A549 (cell line): ENCODE measurements at regions not wholly inside any gene's neighbourhood (a gene's known extent, or its start where the extent isn't known, plus 50 kb on each side); places are given as distances from the start of the nearest gene placed in this dataset.

Source experiments
- ATAC-seq, 2 experiments: fragments of 200-7000 bp in 1 of 2; fragments of >200 bp in 1 of 2; cut with Nextera tagmentation in 1 of 2; cut with Tn5 transposase in 1 of 2; 3 replicates each; pipeline versions ENCODE4 v1.8.0 to v1.9.1; 2018 to 2020; ENCODE audit warnings: mild to moderate bottlenecking in 1 of 2, moderate library complexity in 1 of 2
- CTCF ChIA-PET: fragments of 300-600 bp; sonication (Branson Sonifier 250); formaldehyde crosslinking; extraction: SDS; loops from one replicate; lab custom pipeline; 2021; ENCODE audit warnings: antibody characterized with exemption, inconsistent platforms; lab: Yijun Ruan, JAX
- POLR2A ChIA-PET: fragments of 350-600 bp; formaldehyde crosslinking; extraction: SDS; loops from one replicate; lab custom pipeline; 2021; ENCODE audit warnings: antibody characterized with exemption, inconsistent platforms; lab: Yijun Ruan, JAX
- DNase-seq, 2 experiments: peaks; one replicate each; pipeline versions ENCODE4 v3.0.0 to v3.0.0-alpha.2; 2011 to 2016; ENCODE audit warnings: low read depth in 1 of 2, low spot score in 1 of 2
- FAIRE-seq: peaks from 2 replicates; lab custom pipeline; 2011; peaks lifted over from hg19 to GRCh38; lab: Jason Lieb, UNC
- H3K27ac ChIP-seq, 2 experiments: fragments of >200 bp; sonication (Bioruptor Twin); formaldehyde crosslinking; 3 replicates each; pipeline ENCODE4 v1.5.1; 2016 to 2017
- H3K4me1 ChIP-seq: fragments of >200 bp; sonication (Bioruptor Twin); formaldehyde crosslinking; 3 replicates; pipeline ENCODE4 v1.6.1; 2016
- H3K4me2 ChIP-seq: fragments of >200 bp; sonication (Bioruptor Twin); formaldehyde crosslinking; 3 replicates; pipeline ENCODE4 v1.6.1; 2016
- H3K4me3 ChIP-seq: fragments of >200 bp; sonication (Bioruptor Twin); formaldehyde crosslinking; 3 replicates; pipeline ENCODE4 v1.5.1; 2016
- H3K9me3 ChIP-seq: fragments of >200 bp; sonication (Bioruptor Twin); formaldehyde crosslinking; 3 replicates; pipeline ENCODE4 v1.6.1; 2016
- BHLHE40 ChIP-seq: IDR thresholded peaks from 2 replicates; pipeline ENCODE4 v1.6.1; 2012; ENCODE audit warnings: low read depth, low read length, inconsistent platforms
- CBX2 ChIP-seq: fragments of 200-600 bp; sonication (generic); IDR thresholded peaks from 2 replicates; pipeline ENCODE4 v1.6.1; 2016; ENCODE audit warnings: low read depth, mild to moderate bottlenecking, borderline replicate concordance
- CHD2 ChIP-seq: fragments of 150-350 bp; IDR thresholded peaks from 2 replicates; pipeline ENCODE4 v1.6.1; 2014; ENCODE audit warnings: low read length; ENCODE audit not compliant: partially characterized antibody
- CHD4 ChIP-seq: fragments of 200-600 bp; sonication (generic); IDR thresholded peaks from 2 replicates; pipeline ENCODE4 v1.6.1; 2016; ENCODE audit warnings: antibody characterized with exemption, mild to moderate bottlenecking, borderline replicate concordance
- EHF ChIP-seq: fragments of 250-450 bp; sonication (Bioruptor Pico); IDR thresholded peaks from 2 replicates; pipeline ENCODE4 v1.5.0; 2020; ENCODE audit warnings: mild to moderate bottlenecking
- EP300 ChIP-seq, 2 experiments: fragments of >200 bp; sonication (Bioruptor Twin); formaldehyde crosslinking; IDR thresholded peaks; 2 replicates in 1 of 2; 3 replicates in 1 of 2; pipeline ENCODE4 v1.6.1; 2016 to 2017
- FOSL2 ChIP-seq, 2 experiments: fragments of 450-650 bp in 1 of 2; fragments of >200 bp in 1 of 2; sonication (Bioruptor Twin) in 1 of 2; formaldehyde crosslinking; IDR thresholded peaks; 2 replicates each; pipeline versions ENCODE4 v1.5.0 to v1.6.1; 2016 to 2020; ENCODE audit warnings: mild to moderate bottlenecking in 1 of 2, moderate library complexity in 1 of 2
- GATA3 ChIP-seq: IDR thresholded peaks from 2 replicates; pipeline ENCODE4 v1.6.1; 2012; ENCODE audit warnings: borderline replicate concordance
- HDAC2 ChIP-seq: fragments of 200-600 bp; sonication (generic); IDR thresholded peaks from 2 replicates; pipeline ENCODE4 v1.6.1; 2016
- HOXB13 ChIP-seq: fragments of 250-450 bp; sonication (Bioruptor Pico); IDR thresholded peaks from 2 replicates; pipeline ENCODE4 v1.5.0; 2020; ENCODE audit warnings: low read depth, mild to moderate bottlenecking, moderate library complexity
- HOXB5 ChIP-seq: fragments of 250-450 bp; sonication (Bioruptor Pico); IDR thresholded peaks from 2 replicates; pipeline ENCODE4 v1.5.0; 2020; ENCODE audit warnings: mild to moderate bottlenecking, moderate library complexity
- JUN ChIP-seq, 2 experiments: fragments of >200 bp; sonication (Bioruptor Twin); formaldehyde crosslinking; IDR thresholded peaks; 2 replicates in 1 of 2; 3 replicates in 1 of 2; pipeline ENCODE4 v1.6.1; 2016 to 2017
- MAFK ChIP-seq: fragments of 450-650 bp; IDR thresholded peaks from 2 replicates; pipeline ENCODE4 v1.6.1; 2014; ENCODE audit not compliant: partially characterized antibody
- MYC ChIP-seq: IDR thresholded peaks from 2 replicates; pipeline ENCODE4 v1.6.1; 2012; ENCODE audit warnings: mild to moderate bottlenecking, inconsistent platforms, low read length, improper control_type of control experiment, borderline replicate concordance
- POLR2AphosphoS2 ChIP-seq: conservative IDR thresholded peaks from 2 replicates; pipeline ENCODE4 v1.6.1; 2012; ENCODE audit warnings: low read length, improper control_type of control experiment, inconsistent platforms
- RARB ChIP-seq: fragments of 250-450 bp; sonication (Bioruptor Pico); IDR thresholded peaks from 2 replicates; pipeline ENCODE4 v1.8.0; 2021; ENCODE audit warnings: mild to moderate bottlenecking, moderate library complexity
- RNF2 ChIP-seq: fragments of 200-600 bp; sonication (generic); IDR thresholded peaks from 2 replicates; pipeline ENCODE4 v1.6.1; 2016; ENCODE audit warnings: low read depth, mild to moderate bottlenecking, antibody characterized with exemption, moderate library complexity, borderline replicate concordance
- SREBF2 ChIP-seq: fragments of 450-650 bp; IDR thresholded peaks from 2 replicates; pipeline ENCODE4 v1.6.1; 2014; ENCODE audit warnings: mild to moderate bottlenecking, moderate library complexity
- TP53 ChIP-seq: fragments of 250-450 bp; sonication (Bioruptor Pico); IDR thresholded peaks from 2 replicates; pipeline ENCODE4 v1.5.0; 2021; ENCODE audit warnings: mild to moderate bottlenecking, moderate library complexity
- ZC3H11A ChIP-seq: fragments of 450-650 bp; IDR thresholded peaks from 2 replicates; pipeline ENCODE4 v1.6.1; 2014; ENCODE audit warnings: antibody characterized with exemption, mild to moderate bottlenecking
- ZSCAN20 ChIP-seq: fragments of 250-450 bp; sonication (Bioruptor Pico); IDR thresholded peaks from 2 replicates; pipeline ENCODE4 v1.8.0; 2022; ENCODE audit warnings: mild to moderate bottlenecking, moderate library complexity
- WGBS: methylation state at CpG from one replicate; pipeline ENCODE4 v1.1.6; 2017; ENCODE audit errors: missing lambda C conversion rate; 5-methylcytosine and 5-hydroxymethylcytosine counted together
- TF ChIP-seq, protein P1 (sequence below): fragments of 250-450 bp; sonication (Bioruptor Pico); IDR thresholded peaks from 2 replicates; pipeline ENCODE4 v1.5.0; 2020; ENCODE audit warnings: low read depth, mild to moderate bottlenecking, moderate library complexity
- TF ChIP-seq, protein P2 (sequence below): fragments of 250-450 bp; sonication (Bioruptor Pico); IDR thresholded peaks from 2 replicates; pipeline ENCODE4 v1.5.0; 2021; ENCODE audit warnings: mild to moderate bottlenecking, moderate library complexity, borderline replicate concordance
- TF ChIP-seq, protein P3 (sequence below): fragments of 200-600 bp; sonication (generic); IDR thresholded peaks from 2 replicates; pipeline ENCODE4 v1.6.1; 2016; ENCODE audit warnings: antibody characterized with exemption, mild to moderate bottlenecking, moderate library complexity
- TF ChIP-seq, protein P4 (sequence below): IDR thresholded peaks from 2 replicates; pipeline ENCODE4 v1.6.1; 2012
- TF ChIP-seq, protein P5 (sequence below): fragments of 450-650 bp; IDR thresholded peaks from 2 replicates; pipeline ENCODE4 v1.6.1; 2014; ENCODE audit warnings: antibody characterized with exemption

DNA sequence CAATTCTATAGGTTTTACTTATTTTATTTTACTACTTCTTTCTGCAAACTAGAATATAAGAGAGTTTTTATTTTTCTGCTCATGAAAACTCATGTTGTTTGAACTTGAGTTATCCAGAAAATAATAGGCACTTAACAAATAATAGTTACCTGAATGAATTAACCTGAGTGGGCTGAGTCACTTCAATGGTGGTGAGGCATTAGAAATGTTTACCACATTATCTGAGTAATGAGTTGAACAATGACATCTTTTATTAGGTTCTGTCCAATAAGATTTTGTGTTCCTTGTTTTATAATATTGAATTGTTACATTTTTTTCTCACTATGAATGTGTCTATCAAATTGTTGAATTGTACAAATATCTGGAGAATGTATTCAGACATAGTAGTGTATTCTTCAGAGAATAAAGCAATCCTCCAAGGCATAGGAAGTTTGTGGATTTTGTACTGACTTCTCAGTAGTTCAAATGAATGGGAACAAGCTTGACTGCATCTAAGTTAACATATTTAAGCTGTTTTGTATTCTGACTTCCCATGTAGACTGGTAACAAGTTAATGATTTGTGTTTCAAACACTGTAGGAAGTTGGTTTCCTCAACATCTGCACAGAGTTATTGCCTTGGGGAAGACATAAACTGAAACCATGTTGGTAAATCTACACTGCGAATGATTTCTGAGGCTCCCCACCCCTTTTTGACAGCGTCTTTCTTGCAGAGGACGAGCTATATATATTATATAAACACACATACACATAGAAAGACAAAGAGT is 1808.9 kb upstream of the TENM3 start:
- ChIA-PET CTCF (interaction anchor here (0.6 kb wide), 1 partner anchor 82 kb away, joined by 3 read pairs; no protein-coding TSS in a partner anchor), POLR2A (no interaction called here)
- no peak for ATAC-seq
- no peak for DNase-seq
- no peak overlapping the region for H3K4me3 ChIP-seq
- no peaks in the 10 kb centered on the region for H3K9me3 ChIP-seq
- TF ChIP-seq HOXB5 (CRISPR knock-in tag) (no peak), SREBF2 (no peak), GATA3 (no peak), MAFK (no peak), RARB (CRISPR knock-in tag) (no peak), RNF2 (no peak), EHF (CRISPR knock-in tag) (no peak), ZSCAN20 (CRISPR knock-in tag) (no peak), TP53 (CRISPR knock-in tag) (no peak), CHD2 (no peak), MYC (no peak), BHLHE40 (no peak)
- TF ChIP-seq, protein P1, sequence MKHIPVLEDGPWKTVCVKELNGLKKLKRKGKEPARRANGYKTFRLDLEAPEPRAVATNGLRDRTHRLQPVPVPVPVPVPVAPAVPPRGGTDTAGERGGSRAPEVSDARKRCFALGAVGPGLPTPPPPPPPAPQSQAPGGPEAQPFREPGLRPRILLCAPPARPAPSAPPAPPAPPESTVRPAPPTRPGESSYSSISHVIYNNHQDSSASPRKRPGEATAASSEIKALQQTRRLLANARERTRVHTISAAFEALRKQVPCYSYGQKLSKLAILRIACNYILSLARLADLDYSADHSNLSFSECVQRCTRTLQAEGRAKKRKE (CRISPR knock-in tag): no peak
- TF ChIP-seq, all 56 proteins: peak for 0
- WGBS: 10% methylated on average over 3 of the region's 3 CpGs
- FAIRE-seq: no peak
- H3K4me1 ChIP-seq: no peaks in the 10 kb centered on the region
- H3K27ac ChIP-seq: no peak overlapping the region
- no peak overlapping the region for H3K4me2 ChIP-seq

DNA sequence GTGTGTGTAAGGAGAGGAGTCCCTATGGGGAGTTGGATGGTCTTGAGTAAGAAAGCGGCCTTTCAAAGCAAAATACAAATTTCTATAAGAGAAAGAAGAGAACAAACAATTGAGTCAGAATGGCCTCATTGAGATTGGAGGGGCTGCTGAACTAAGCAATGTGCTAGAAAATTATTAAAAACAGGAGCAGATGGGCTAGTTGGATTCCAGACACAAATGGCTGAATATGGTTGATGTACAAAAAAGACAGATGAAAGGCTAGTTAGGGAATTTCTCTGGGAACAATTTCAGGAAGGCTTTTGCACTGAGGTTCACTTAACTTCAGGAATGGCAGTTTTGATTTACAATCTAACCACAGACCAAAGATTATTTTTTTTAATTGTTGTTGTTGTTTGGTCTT is 1806.8 kb upstream of the TENM3 start:
- Histone ChIP-seq H3K4me1 (no peaks in the 10 kb centered on the region), H3K4me2 (no peak overlapping the region), H3K9me3 (no peaks in the 10 kb centered on the region), H3K4me3 (no peak overlapping the region), H3K27ac (no peak overlapping the region)
- ATAC-seq (no peak), FAIRE-seq (no peak), DNase-seq (no peak)
- POLR2A ChIA-PET: no interaction called here
- TF ChIP-seq FOSL2 (IDR thresholded peaks at IDR 0.05) (no peak), FOSL2 (CRISPR knock-in tag; IDR thresholded peaks at IDR 0.05) (no peak), ZC3H11A (no peak), POLR2AphosphoS2 (no peak), CBX2 (no peak)
- TF ChIP-seq, protein P2, sequence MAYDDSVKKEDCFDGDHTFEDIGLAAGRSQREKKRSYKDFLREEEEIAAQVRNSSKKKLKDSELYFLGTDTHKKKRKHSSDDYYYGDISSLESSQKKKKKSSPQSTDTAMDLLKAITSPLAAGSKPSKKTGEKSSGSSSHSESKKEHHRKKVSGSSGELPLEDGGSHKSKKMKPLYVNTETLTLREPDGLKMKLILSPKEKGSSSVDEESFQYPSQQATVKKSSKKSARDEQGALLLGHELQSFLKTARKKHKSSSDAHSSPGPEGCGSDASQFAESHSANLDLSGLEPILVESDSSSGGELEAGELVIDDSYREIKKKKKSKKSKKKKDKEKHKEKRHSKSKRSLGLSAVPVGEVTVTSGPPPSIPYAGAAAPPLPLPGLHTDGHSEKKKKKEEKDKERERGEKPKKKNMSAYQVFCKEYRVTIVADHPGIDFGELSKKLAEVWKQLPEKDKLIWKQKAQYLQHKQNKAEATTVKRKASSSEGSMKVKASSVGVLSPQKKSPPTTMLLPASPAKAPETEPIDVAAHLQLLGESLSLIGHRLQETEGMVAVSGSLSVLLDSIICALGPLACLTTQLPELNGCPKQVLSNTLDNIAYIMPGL (CRISPR knock-in tag): no peak
- 4% methylated on average over 1 of the region's 1 CpG for WGBS
- CTCF ChIA-PET: no interaction called here

DNA sequence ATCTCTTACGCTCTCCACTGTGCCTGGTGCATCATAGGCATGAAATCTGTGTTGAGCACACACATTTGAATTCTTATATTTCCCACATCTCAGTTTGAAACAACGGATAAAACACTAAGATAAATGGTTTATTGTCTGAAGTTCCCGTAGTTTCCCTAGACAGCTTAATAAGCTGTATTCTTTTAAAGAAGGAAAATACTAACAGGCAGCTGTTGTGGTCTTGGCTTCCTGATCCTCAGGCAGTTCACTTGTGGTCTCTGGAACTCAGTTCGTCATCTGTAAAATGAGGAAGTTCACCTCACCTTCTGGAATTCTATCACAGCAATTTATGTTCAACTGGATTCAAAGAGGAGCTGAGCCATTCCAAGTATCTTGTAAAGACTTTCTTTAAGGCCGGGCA is 1805.6 kb upstream of the TENM3 start:
- FAIRE-seq (no peak), DNase-seq (no peak)
- POLR2A ChIA-PET: no interaction called here
- TF ChIP-seq, protein P3, sequence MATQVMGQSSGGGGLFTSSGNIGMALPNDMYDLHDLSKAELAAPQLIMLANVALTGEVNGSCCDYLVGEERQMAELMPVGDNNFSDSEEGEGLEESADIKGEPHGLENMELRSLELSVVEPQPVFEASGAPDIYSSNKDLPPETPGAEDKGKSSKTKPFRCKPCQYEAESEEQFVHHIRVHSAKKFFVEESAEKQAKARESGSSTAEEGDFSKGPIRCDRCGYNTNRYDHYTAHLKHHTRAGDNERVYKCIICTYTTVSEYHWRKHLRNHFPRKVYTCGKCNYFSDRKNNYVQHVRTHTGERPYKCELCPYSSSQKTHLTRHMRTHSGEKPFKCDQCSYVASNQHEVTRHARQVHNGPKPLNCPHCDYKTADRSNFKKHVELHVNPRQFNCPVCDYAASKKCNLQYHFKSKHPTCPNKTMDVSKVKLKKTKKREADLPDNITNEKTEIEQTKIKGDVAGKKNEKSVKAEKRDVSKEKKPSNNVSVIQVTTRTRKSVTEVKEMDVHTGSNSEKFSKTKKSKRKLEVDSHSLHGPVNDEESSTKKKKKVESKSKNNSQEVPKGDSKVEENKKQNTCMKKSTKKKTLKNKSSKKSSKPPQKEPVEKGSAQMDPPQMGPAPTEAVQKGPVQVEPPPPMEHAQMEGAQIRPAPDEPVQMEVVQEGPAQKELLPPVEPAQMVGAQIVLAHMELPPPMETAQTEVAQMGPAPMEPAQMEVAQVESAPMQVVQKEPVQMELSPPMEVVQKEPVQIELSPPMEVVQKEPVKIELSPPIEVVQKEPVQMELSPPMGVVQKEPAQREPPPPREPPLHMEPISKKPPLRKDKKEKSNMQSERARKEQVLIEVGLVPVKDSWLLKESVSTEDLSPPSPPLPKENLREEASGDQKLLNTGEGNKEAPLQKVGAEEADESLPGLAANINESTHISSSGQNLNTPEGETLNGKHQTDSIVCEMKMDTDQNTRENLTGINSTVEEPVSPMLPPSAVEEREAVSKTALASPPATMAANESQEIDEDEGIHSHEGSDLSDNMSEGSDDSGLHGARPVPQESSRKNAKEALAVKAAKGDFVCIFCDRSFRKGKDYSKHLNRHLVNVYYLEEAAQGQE: no peak
- TF ChIP-seq CHD4 (no peak), HOXB13 (CRISPR knock-in tag) (no peak), JUN (IDR thresholded peaks at IDR 0.05) (no peak), HDAC2 (no peak), SREBF2 (no peak), RNF2 (no peak), POLR2AphosphoS2 (no peak), EP300 (IDR thresholded peaks at IDR 0.05) (no peak)
- TF ChIP-seq, protein P4, sequence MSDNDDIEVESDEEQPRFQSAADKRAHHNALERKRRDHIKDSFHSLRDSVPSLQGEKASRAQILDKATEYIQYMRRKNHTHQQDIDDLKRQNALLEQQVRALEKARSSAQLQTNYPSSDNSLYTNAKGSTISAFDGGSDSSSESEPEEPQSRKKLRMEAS: no peak
- TF ChIP-seq, protein P5, sequence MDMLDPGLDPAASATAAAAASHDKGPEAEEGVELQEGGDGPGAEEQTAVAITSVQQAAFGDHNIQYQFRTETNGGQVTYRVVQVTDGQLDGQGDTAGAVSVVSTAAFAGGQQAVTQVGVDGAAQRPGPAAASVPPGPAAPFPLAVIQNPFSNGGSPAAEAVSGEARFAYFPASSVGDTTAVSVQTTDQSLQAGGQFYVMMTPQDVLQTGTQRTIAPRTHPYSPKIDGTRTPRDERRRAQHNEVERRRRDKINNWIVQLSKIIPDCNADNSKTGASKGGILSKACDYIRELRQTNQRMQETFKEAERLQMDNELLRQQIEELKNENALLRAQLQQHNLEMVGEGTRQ: no peak

More for the DNA sequence above, 1805.6 kb upstream of the TENM3 start:
- CTCF ChIA-PET: no interaction called here
- no peaks in the 10 kb centered on the region for H3K9me3 ChIP-seq
- no peak overlapping the region for H3K27ac ChIP-seq
- H3K4me2 ChIP-seq: no peak overlapping the region
- no peak overlapping the region for H3K4me3 ChIP-seq
- 31% methylated on average over 5 of the region's 5 CpGs for WGBS
- H3K4me1 ChIP-seq: no peaks in the 10 kb centered on the region
- no peak for ATAC-seq
